ENCODE measurements at regions not wholly inside any gene's neighbourhood (a gene's known extent, or its start where the extent isn't known, plus 50 kb on each side); places are given as distances from the start of the nearest gene placed in this dataset.

GRCh38 chr6:135575629-135576028, 78.1 kb upstream of the AHI1 start:
- TF ChIP-seq YY1 (IDR thresholded peaks at IDR 0.05; ENCODE audit: insufficient read depth, insufficient read length) (no peak), SUZ12 (IDR thresholded peaks at IDR 0.05; ENCODE audit: extremely low read depth, insufficient read depth, insufficient read length) (no peak), ZNF274 (IDR thresholded peaks at IDR 0.05; ENCODE audit: low read depth, low read length) (no peak)
